ENCODE measurements at regions not wholly inside any gene's neighbourhood (a gene's known extent, or its start where the extent isn't known, plus 50 kb on each side); places are given as distances from the start of the nearest gene placed in this dataset.

DNA sequence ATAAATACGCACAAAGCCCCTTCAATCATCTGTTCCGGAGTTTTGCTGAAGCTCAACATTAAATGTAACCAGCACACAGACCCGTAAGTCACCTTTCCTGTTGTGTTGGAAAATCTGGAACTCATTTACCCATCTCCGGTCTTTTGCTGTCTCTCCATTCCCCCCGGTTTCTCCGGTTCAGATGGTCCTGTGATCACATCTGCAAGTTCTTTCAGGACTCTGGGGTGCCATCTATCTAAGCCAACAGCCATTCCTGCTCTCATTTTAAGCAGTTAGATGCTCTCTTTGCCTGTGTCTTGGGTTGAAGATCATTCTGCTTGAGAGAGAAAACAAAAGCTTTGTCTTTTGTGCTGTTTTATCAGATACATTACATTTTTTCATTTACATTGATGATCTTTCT, 91.7 kb upstream of the TGIF1 start:
- DNase-seq: peak; percentile 48

GRCh38 chr18:3360211-3360610, 89.8 kb upstream of the TGIF1 start:
- DNase-seq: no peak

- no peak for DNase-seq
Measured at GRCh38 chr18:3367491-3368091, 82.4 kb upstream of the TGIF1 start.

- no peak for DNase-seq
Measured at GRCh38 chr18:3368193-3368592, 81.8 kb upstream of the TGIF1 start.

DNA sequence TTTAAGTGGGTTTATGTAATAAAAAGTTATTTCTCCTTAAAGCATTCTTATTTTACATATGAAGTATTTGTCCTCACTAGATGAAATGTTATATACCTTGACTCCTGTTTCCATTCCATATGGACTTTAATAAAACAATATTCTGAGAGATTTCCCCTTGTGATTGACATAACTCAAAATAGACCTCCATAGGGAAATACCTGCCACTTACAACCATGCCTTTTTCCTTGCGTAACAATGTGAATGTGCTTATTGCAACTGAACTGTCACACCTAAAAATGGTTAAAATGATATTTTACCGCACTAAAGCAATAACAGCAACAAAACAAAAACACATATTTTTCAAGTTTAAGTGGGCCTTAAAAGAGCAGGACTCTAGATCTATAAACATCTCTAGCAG, 70.3 kb upstream of the TGIF1 start:
- no peak for DNase-seq

GRCh38 chr18:3380384-3380961, 69.5 kb upstream of the TGIF1 start:
- peak; percentile 21 for DNase-seq

GRCh38 chr18:3383381-3383915, 66.5 kb upstream of the TGIF1 start:
- no peak for DNase-seq

- no peak for DNase-seq
Measured at GRCh38 chr18:3384664-3385563, 65.1 kb upstream of the TGIF1 start.

GRCh38 chr18:3388323-3388722, 61.6 kb upstream of the TGIF1 start:
- no peak for DNase-seq

GRCh38 chr18:3388980-3389379, 61.0 kb upstream of the TGIF1 start:
- DNase-seq: no peak

GRCh38 chr18:3389977-3390376, 60.0 kb upstream of the TGIF1 start:
- no peak for DNase-seq

- DNase-seq: no peak
Measured at GRCh38 chr18:3391704-3392466, 58.1 kb upstream of the TGIF1 start.

DNA sequence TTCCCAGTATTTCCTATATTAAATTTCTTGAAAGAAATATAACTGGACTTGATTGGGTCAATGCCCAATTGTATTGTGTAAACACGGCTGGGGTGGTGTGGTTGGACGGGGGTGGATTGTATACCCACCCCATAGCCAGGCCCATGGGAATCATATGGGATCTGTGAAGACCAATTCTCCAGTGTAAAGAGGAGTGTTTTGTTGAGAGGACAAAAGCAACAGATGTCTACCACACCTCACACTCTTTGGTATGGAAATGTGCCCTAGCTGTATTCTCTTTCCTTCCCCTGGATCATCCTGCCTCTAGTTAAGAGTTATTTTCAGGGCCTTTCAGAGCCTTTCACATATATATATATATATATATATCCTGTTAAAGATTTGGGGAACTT, 57.5 kb upstream of the TGIF1 start:
- DNase-seq: no peak

GRCh38 chr18:3394648-3395047, 55.3 kb upstream of the TGIF1 start:
- no peak for DNase-seq

DNA sequence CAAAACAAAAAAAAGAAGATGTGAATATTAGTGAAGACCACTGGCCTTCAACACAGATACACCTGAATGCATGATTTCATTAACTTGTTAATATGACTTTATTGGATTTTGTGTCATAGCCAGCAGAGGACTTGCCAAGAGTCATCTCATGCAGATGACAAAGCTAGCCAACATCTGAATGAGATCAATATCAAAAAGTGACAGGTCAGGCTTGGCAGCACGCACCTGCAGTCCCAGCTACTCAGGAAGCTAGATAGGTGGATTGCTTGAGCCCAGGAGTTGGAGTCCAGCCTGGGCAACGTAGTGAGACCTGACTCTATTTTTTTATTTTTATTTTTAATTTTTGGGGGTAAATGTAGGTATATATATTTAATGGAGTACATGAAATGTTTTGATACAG, 54.5 kb upstream of the TGIF1 start:
- DNase-seq: no peak

GRCh38 chr18:3397031-3397750, 52.8 kb upstream of the TGIF1 start:
- no peak for DNase-seq

GRCh38 chr18:3397786-3398185, 52.2 kb upstream of the TGIF1 start:
- DNase-seq: no peak

All from muscle of arm (tissue), 1 donor.